K562 (cell line): ENCODE measurements at regions not wholly inside any gene's neighbourhood (a gene's known extent, or its start where the extent isn't known, plus 50 kb on each side); places are given as distances from the start of the nearest gene placed in this dataset.

Experiments
- ATAC-seq: fragments of 200-7000 bp; cut with Tn5 transposase; 3 replicates; pipeline ENCODE4 v1.9.1; 2020; ENCODE audit warnings: moderate library complexity
- BruUV-seq: library from RNA; stranded (reverse); fragments of 400-500 nt; replicated peaks from 2 replicates; lab custom pipeline; 2021; lab: Mats Ljungman, UMichigan
- CTCF ChIA-PET: fragments of 300-600 bp; formaldehyde crosslinking; extraction: SDS; loops from one replicate; lab custom pipeline; 2021; ENCODE audit warnings: low intra/inter-chr PET ratio; lab: Yijun Ruan, JAX
- POLR2A ChIA-PET: fragments of 300-600, 350-650 bp; sonication (Branson Sonifier 250); formaldehyde crosslinking; extraction: SDS; loops from one replicate; lab custom pipeline; 2021; ENCODE audit warnings: antibody characterized with exemption, inconsistent platforms; lab: Yijun Ruan, JAX
- DNase-seq, 4 experiments: peaks; one replicate each; pipeline versions ENCODE4 v3.0.0 to v3.0.0-alpha.2; 2011 to 2018; ENCODE audit warnings: low spot score in 3 of 4, mixed read lengths in 3 of 4; ENCODE audit errors: extremely low read depth in 1 of 4
- FAIRE-seq: peaks from 2 replicates; lab custom pipeline; 2011; peaks lifted over from hg19 to GRCh38; lab: Jason Lieb, UNC
- H2AFZ ChIP-seq: 2 replicates; pipeline ENCODE4 v1.6.0; 2011; ENCODE audit warnings: low read depth, low read length, control low read depth, inconsistent platforms
- H3K27ac ChIP-seq: fragments of 200-600 bp; 3 replicates; pipeline ENCODE4 v1.8.0; 2011; ENCODE audit warnings: low read depth, mild to moderate bottlenecking, control low read depth, inconsistent platforms, low read length, moderate library complexity, mixed read lengths; ENCODE audit errors: extremely low read depth
- H3K27me3 ChIP-seq, 2 experiments: fragments of 300-600 bp in 1 of 2; 2 replicates in 1 of 2; 3 replicates in 1 of 2; pipeline versions ENCODE4 v1.6.0 to v1.8.0; 2011; ENCODE audit warnings: inconsistent platforms in 2 of 2, low read length in 2 of 2, mild to moderate bottlenecking in 1 of 2, mixed read lengths in 1 of 2, moderate library complexity in 1 of 2; ENCODE audit not compliant: control insufficient read depth in 2 of 2, insufficient read depth in 2 of 2
- H3K36me3 ChIP-seq: fragments of 300-600 bp; 3 replicates; pipeline ENCODE4 v1.8.0; 2011; ENCODE audit warnings: mild to moderate bottlenecking, low read length, inconsistent platforms; ENCODE audit not compliant: control insufficient read depth, insufficient read depth
- H3K4me1 ChIP-seq, 2 experiments: fragments of 200-600 bp in 1 of 2; replicated peaks in 1 of 2; 2 replicates in 1 of 2; 3 replicates in 1 of 2; pipeline versions ENCODE4 v1.5.1 to v1.8.0; 2011; ENCODE audit warnings: inconsistent platforms in 2 of 2, low read length in 2 of 2, mild to moderate bottlenecking in 1 of 2, mixed read lengths in 1 of 2, moderate library complexity in 1 of 2; ENCODE audit not compliant: control insufficient read depth in 2 of 2, insufficient read depth in 2 of 2
- H3K4me2 ChIP-seq: 2 replicates; pipeline ENCODE4 v1.6.1; 2011; ENCODE audit warnings: low read length, control low read depth, inconsistent platforms, mixed read lengths; ENCODE audit not compliant: insufficient read depth
- H3K4me3 ChIP-seq: fragments of 200-600 bp; sonication (generic), shearing (Covaris generic); 2 replicates; pipeline ENCODE4 v1.5.1; 2016; ENCODE audit warnings: control low read depth, inconsistent platforms
- H3K79me2 ChIP-seq: fragments of 200-600 bp; 3 replicates; pipeline ENCODE4 v1.8.0; 2011; ENCODE audit warnings: low read length, inconsistent platforms; ENCODE audit not compliant: control insufficient read depth, insufficient read depth
- H3K9ac ChIP-seq, 2 experiments: 2 replicates each; pipeline versions ENCODE4 v1.6.0 to v1.6.1; 2011; ENCODE audit warnings: low read depth in 2 of 2, low read length in 2 of 2, control low read depth in 1 of 2, inconsistent platforms in 1 of 2, mild to moderate bottlenecking in 1 of 2, mixed read lengths in 1 of 2; ENCODE audit not compliant: insufficient read depth in 1 of 2
- H3K9me1 ChIP-seq: one replicate; pipeline ENCODE4 v1.6.0; 2011; ENCODE audit warnings: inconsistent platforms, mild to moderate bottlenecking, low read length, moderate library complexity; ENCODE audit not compliant: control insufficient read depth, insufficient read depth
- H3K9me3 ChIP-seq: replicated peaks from 2 replicates; pipeline ENCODE4 v1.5.1; 2011; ENCODE audit warnings: low read depth, low read length, inconsistent platforms; ENCODE audit not compliant: control insufficient read depth, insufficient read depth
- H4K20me1 ChIP-seq: replicated peaks from 2 replicates; pipeline ENCODE4 v1.6.1; 2011; ENCODE audit warnings: low read length, inconsistent platforms, mixed read lengths; ENCODE audit not compliant: control insufficient read depth, insufficient read depth
- CBX8 ChIP-seq: fragments of 200-600 bp; sonication (generic); IDR thresholded peaks from 2 replicates; pipeline ENCODE4 v1.6.1; 2012; ENCODE audit warnings: borderline replicate concordance, mixed run types, low read depth, mild to moderate bottlenecking, moderate library complexity, mixed read lengths, low read length, control low read depth, inconsistent platforms; ENCODE audit not compliant: poor library complexity, severe bottlenecking; ENCODE audit errors: extremely low read depth
- COPS2 ChIP-seq: fragments of 450-650 bp; conservative IDR thresholded peaks from 2 replicates; pipeline ENCODE4 v1.6.1; 2016; ENCODE audit warnings: mild to moderate bottlenecking, moderate library complexity
- CREBBP ChIP-seq: IDR thresholded peaks from one replicate; pipeline ENCODE4 v1.6.1; 2012; ENCODE audit warnings: low read depth, mild to moderate bottlenecking, control low read depth, inconsistent platforms, low read length
- HDAC8 ChIP-seq: fragments of 450-650 bp; IDR thresholded peaks from 2 replicates; pipeline ENCODE4 v1.6.1; 2016; ENCODE audit warnings: mild to moderate bottlenecking, missing genetic modification characterization, moderate library complexity, missing compliant biosample characterization
- MAFK ChIP-seq: IDR thresholded peaks from 2 replicates; pipeline ENCODE4 v1.6.1; 2011; ENCODE audit warnings: low read length, improper control_type of control experiment
- MTF1 ChIP-seq: fragments of 250-450 bp; sonication (Bioruptor Pico); IDR thresholded peaks from 2 replicates; pipeline ENCODE4 v1.9.0; 2021; ENCODE audit warnings: moderate library complexity, mild to moderate bottlenecking, inconsistent platforms, borderline replicate concordance
- RBM39 ChIP-seq: fragments of 200-400 bp; formaldehyde crosslinking; optimal IDR thresholded peaks from 2 replicates; pipeline ENCODE3; 2018; ENCODE audit warnings: low read depth, low read length
- WGBS: fragments of 100-300 bp; shearing (Covaris generic); methylation state at CpG from one replicate; pipeline ENCODE4 v1.1.6; 2016; ENCODE audit warnings: low coverage, mixed read lengths; ENCODE audit not compliant: insufficient coverage; ENCODE audit errors: missing lambda C conversion rate; 5-methylcytosine and 5-hydroxymethylcytosine counted together
- in situ Hi-C: fragments of 300-500 bp; cut with MboI; formaldehyde crosslinking; loops from 4 replicates; pipeline ENCODE4 v1.15.0; 2018; ENCODE audit warnings: inconsistent platforms, mixed read lengths
- intact Hi-C: fragments of 100-400 bp; cut with micrococcal nuclease; formaldehyde crosslinking; loops from 2 replicates; pipeline ENCODE4 v1.14.2; 2022
- TF ChIP-seq, protein P1 (sequence below): sonication (generic); formaldehyde crosslinking; IDR thresholded peaks from 2 replicates; pipeline ENCODE4 v1.8.1; 2023; ENCODE audit warnings: mild to moderate bottlenecking, missing genetic modification reagents
- TF ChIP-seq, protein P2 (sequence below): fragments of 450-650 bp; formaldehyde crosslinking; IDR thresholded peaks from 2 replicates; pipeline ENCODE4 v1.4.0; 2020; ENCODE audit warnings: mild to moderate bottlenecking, moderate library complexity
- TF ChIP-seq, protein P3 (sequence below), 2 experiments: fragments of 450-650 bp; conservative IDR thresholded peaks; 2 replicates each; pipeline ENCODE4 v1.6.1; 2017; ENCODE audit warnings: mild to moderate bottlenecking in 2 of 2, moderate library complexity in 2 of 2
- TF ChIP-seq, protein P4 (sequence below): IDR thresholded peaks from 2 replicates; pipeline ENCODE4 v1.6.1; 2014; ENCODE audit warnings: antibody characterized with exemption
- TF ChIP-seq, protein P5 (sequence below), 2 experiments: fragments of 250-450 bp in 1 of 2; fragments of 450-650 bp in 1 of 2; sonication (Bioruptor Pico) in 1 of 2; IDR thresholded peaks; 2 replicates each; pipeline versions ENCODE4 v1.6.1 to v1.8.0; 2016 to 2021; ENCODE audit warnings: mild to moderate bottlenecking in 2 of 2, moderate library complexity in 2 of 2, missing compliant biosample characterization in 1 of 2, missing genetic modification characterization in 1 of 2

DNA sequence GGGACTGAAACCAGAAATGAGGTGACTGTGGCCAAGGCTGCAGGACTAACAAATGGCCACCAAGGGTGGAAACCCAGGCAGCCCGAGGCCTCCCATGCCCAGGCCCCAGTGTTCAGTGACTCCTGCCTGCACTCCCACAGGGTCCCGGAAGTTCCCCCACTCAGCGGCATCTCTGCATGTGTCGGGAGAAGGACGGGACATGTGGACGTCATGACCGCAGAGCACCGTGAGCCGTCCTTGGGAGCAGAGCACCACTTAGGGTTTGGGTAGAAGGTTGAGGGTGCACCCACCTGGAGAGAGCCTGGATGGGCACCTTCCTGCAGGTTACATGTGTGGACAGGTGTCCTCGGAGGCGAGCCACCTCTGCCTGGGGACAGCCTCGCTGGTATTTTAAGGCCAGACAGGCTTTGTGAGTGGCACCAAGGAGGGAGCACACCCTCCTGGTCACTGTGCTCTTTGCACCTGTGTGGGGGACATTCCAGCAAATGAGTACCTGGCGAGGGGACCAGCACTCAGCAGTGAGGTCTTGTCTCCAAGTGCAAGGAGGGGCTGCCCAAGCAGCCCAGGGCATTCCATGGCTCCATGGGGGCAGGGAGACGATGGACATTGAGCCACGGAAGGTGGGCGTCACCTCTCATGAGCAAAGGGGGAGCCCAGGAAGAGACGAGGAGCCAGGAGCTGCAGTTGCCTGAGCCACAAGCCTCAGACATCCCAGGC lies 95.3 kb upstream of the TCERG1L start:
- FAIRE-seq: no peak
- 0% methylated on average over 7 of the region's 17 CpGs for WGBS
- POLR2A ChIA-PET: no interaction called here
- TF ChIP-seq COPS2 (no peak), RBM39 (no peak), MTF1 (CRISPR knock-in tag) (no peak), HDAC8 (tag) (no peak), CBX8 (no peak), MAFK (no peak), CREBBP (no peak)
- TF ChIP-seq, protein P1, sequence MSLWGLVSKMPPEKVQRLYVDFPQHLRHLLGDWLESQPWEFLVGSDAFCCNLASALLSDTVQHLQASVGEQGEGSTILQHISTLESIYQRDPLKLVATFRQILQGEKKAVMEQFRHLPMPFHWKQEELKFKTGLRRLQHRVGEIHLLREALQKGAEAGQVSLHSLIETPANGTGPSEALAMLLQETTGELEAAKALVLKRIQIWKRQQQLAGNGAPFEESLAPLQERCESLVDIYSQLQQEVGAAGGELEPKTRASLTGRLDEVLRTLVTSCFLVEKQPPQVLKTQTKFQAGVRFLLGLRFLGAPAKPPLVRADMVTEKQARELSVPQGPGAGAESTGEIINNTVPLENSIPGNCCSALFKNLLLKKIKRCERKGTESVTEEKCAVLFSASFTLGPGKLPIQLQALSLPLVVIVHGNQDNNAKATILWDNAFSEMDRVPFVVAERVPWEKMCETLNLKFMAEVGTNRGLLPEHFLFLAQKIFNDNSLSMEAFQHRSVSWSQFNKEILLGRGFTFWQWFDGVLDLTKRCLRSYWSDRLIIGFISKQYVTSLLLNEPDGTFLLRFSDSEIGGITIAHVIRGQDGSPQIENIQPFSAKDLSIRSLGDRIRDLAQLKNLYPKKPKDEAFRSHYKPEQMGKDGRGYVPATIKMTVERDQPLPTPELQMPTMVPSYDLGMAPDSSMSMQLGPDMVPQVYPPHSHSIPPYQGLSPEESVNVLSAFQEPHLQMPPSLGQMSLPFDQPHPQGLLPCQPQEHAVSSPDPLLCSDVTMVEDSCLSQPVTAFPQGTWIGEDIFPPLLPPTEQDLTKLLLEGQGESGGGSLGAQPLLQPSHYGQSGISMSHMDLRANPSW: no peak
- TF ChIP-seq, protein P2, sequence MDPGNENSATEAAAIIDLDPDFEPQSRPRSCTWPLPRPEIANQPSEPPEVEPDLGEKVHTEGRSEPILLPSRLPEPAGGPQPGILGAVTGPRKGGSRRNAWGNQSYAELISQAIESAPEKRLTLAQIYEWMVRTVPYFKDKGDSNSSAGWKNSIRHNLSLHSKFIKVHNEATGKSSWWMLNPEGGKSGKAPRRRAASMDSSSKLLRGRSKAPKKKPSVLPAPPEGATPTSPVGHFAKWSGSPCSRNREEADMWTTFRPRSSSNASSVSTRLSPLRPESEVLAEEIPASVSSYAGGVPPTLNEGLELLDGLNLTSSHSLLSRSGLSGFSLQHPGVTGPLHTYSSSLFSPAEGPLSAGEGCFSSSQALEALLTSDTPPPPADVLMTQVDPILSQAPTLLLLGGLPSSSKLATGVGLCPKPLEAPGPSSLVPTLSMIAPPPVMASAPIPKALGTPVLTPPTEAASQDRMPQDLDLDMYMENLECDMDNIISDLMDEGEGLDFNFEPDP (CRISPR knock-in tag): no peak
- TF ChIP-seq, protein P3, sequence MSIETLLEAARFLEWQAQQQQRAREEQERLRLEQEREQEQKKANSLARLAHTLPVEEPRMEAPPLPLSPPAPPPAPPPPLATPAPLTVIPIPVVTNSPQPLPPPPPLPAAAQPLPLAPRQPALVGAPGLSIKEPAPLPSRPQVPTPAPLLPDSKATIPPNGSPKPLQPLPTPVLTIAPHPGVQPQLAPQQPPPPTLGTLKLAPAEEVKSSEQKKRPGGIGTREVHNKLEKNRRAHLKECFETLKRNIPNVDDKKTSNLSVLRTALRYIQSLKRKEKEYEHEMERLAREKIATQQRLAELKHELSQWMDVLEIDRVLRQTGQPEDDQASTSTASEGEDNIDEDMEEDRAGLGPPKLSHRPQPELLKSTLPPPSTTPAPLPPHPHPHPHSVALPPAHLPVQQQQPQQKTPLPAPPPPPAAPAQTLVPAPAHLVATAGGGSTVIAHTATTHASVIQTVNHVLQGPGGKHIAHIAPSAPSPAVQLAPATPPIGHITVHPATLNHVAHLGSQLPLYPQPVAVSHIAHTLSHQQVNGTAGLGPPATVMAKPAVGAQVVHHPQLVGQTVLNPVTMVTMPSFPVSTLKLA (conservative IDR thresholded peaks at IDR 0.05): no peak
- TF ChIP-seq, protein P4, sequence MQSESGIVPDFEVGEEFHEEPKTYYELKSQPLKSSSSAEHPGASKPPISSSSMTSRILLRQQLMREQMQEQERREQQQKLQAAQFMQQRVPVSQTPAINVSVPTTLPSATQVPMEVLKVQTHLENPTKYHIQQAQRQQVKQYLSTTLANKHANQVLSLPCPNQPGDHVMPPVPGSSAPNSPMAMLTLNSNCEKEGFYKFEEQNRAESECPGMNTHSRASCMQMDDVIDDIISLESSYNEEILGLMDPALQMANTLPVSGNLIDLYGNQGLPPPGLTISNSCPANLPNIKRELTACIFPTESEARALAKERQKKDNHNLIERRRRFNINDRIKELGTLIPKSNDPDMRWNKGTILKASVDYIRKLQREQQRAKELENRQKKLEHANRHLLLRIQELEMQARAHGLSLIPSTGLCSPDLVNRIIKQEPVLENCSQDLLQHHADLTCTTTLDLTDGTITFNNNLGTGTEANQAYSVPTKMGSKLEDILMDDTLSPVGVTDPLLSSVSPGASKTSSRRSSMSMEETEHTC: no peak
- TF ChIP-seq, protein P5, sequence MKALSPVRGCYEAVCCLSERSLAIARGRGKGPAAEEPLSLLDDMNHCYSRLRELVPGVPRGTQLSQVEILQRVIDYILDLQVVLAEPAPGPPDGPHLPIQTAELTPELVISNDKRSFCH (CRISPR knock-in tag; IDR thresholded peaks at IDR 0.05): no peak
- TF ChIP-seq, protein P5 (tag; IDR thresholded peaks at IDR 0.05): no peak

More for the DNA sequence above, 95.3 kb upstream of the TCERG1L start:
- H3K4me3 ChIP-seq: no peak overlapping the region
- ATAC-seq (no peak), DNase-seq (no peak)
- H3K9me1 ChIP-seq: no peaks in the 10 kb centered on the region
- BruUV-seq: no TSS peak
- in situ Hi-C loops (no loop called here), intact Hi-C loops (no loop called here)
- no peaks in the 10 kb centered on the region for H3K4me1 ChIP-seq
- CTCF ChIA-PET: no interaction called here
- peaks cover 0 to 30% of the 10 kb centered on the region in 2 experiments; a peak in 3 of 5 replicates for H3K27me3 ChIP-seq
- no peaks in the 10 kb centered on the region for H3K9me3 ChIP-seq
- no peaks in the 10 kb centered on the region for H3K36me3 ChIP-seq
- no peak overlapping the region for H3K27ac ChIP-seq
- no peaks in the 10 kb centered on the region for H3K79me2 ChIP-seq
- no peak overlapping the region for H2AFZ ChIP-seq
- H3K9ac ChIP-seq: no peak overlapping the region
- no peaks in the 10 kb centered on the region for H4K20me1 ChIP-seq
- H3K4me2 ChIP-seq: no peak overlapping the region
